GM23338 (cell line): ENCODE measurements at regions not wholly inside any gene's neighbourhood (a gene's known extent, or its start where the extent isn't known, plus 50 kb on each side); places are given as distances from the start of the nearest gene placed in this dataset.

Source experiments
- ATAC-seq: fragments of 200-7000 bp; cut with Tn5 transposase; 3 replicates; pipeline ENCODE4 v1.9.1; 2020
- DNase-seq: peaks from one replicate; pipeline ENCODE4 v3.0.0-alpha.2; 2015; ENCODE audit warnings: low spot score
- H2AFZ ChIP-seq: fragments of 200-600 bp; sonication (generic); 2 replicates; pipeline ENCODE4 v1.8.0; 2016; ENCODE audit warnings: antibody characterized with exemption, mild to moderate bottlenecking, moderate library complexity
- H3F3A ChIP-seq: fragments of 200-600 bp; sonication (generic); replicated peaks from 2 replicates; pipeline ENCODE4 v1.8.0; 2017; ENCODE audit warnings: antibody characterized with exemption, mixed run types, low read depth
- H3K27ac ChIP-seq: fragments of 200-600 bp; sonication (generic); 2 replicates; pipeline ENCODE4 v1.6.1; 2016; ENCODE audit warnings: low read depth
- H3K27me3 ChIP-seq: fragments of 200-600 bp; sonication (generic); 2 replicates; pipeline ENCODE4 v1.8.0; 2016; ENCODE audit warnings: mild to moderate bottlenecking, mixed run types, moderate library complexity; ENCODE audit not compliant: insufficient read depth
- H3K36me3 ChIP-seq: fragments of 200-600 bp; sonication (generic); 2 replicates; pipeline ENCODE4 v1.8.0; 2016; ENCODE audit warnings: mild to moderate bottlenecking; ENCODE audit not compliant: insufficient read depth
- H3K4me1 ChIP-seq: fragments of 200-600 bp; sonication (generic); 2 replicates; pipeline ENCODE4 v1.8.0; 2016; ENCODE audit warnings: mild to moderate bottlenecking, moderate library complexity; ENCODE audit not compliant: insufficient read depth
- H3K4me2 ChIP-seq: fragments of 200-600 bp; sonication (generic); 2 replicates; pipeline ENCODE4 v1.7.1; 2017; ENCODE audit warnings: mixed run types
- H3K4me3 ChIP-seq: fragments of 200-600 bp; sonication (generic); 2 replicates; pipeline ENCODE4 v1.6.1; 2016; ENCODE audit warnings: mixed run types
- H3K79me2 ChIP-seq: fragments of 200-600 bp; sonication (generic); replicated peaks from 2 replicates; pipeline ENCODE4 v1.8.0; 2017; ENCODE audit warnings: mild to moderate bottlenecking; ENCODE audit not compliant: insufficient read depth
- H3K9me2 ChIP-seq: fragments of 200-600 bp; sonication (generic); 2 replicates; pipeline ENCODE4 v1.8.0; 2017; ENCODE audit not compliant: insufficient read depth
- H4K20me1 ChIP-seq: fragments of 200-600 bp; sonication (generic); replicated peaks from 2 replicates; pipeline ENCODE4 v1.8.0; 2017; ENCODE audit warnings: mild to moderate bottlenecking; ENCODE audit not compliant: insufficient read depth
- H3K27ac Mint-ChIP-seq: 2 replicates; pipeline ENCODE4 v1.8.0; 2020; ENCODE audit warnings: inconsistent platforms, mild to moderate bottlenecking, moderate library complexity, mixed read lengths
- H3K27me3 Mint-ChIP-seq: 3 replicates; pipeline ENCODE4 v1.8.0; 2022; ENCODE audit warnings: low read depth, mild to moderate bottlenecking, moderate library complexity, mixed read lengths, inconsistent platforms; ENCODE audit not compliant: insufficient read depth, poor library complexity
- H3K36me3 Mint-ChIP-seq: 3 replicates; pipeline ENCODE4 v1.8.0; 2021; ENCODE audit warnings: low read depth, mild to moderate bottlenecking, inconsistent platforms, moderate library complexity, mixed read lengths
- H3K4me1 Mint-ChIP-seq: 3 replicates; pipeline ENCODE4 v1.8.0; 2020; ENCODE audit warnings: mild to moderate bottlenecking, inconsistent platforms, mixed read lengths
- H3K4me3 Mint-ChIP-seq: 3 replicates; pipeline ENCODE4 v1.8.0; 2021; ENCODE audit warnings: moderate library complexity, mild to moderate bottlenecking, inconsistent platforms, mixed read lengths
- H3K9me3 Mint-ChIP-seq: 3 replicates; pipeline ENCODE4 v1.8.0; 2020; ENCODE audit warnings: moderate library complexity, mild to moderate bottlenecking, inconsistent platforms, mixed read lengths
- CREB1 ChIP-seq: fragments of 250-450 bp; sonication (Bioruptor Pico); IDR thresholded peaks from 2 replicates; pipeline ENCODE4 v1.5.0; 2020; ENCODE audit warnings: low read depth, mild to moderate bottlenecking, moderate library complexity
- ETS1 ChIP-seq: IDR thresholded peaks from 2 replicates; pipeline ENCODE4 v1.6.1; 2016; ENCODE audit warnings: antibody characterized with exemption
- EZH2 ChIP-seq: fragments of 200-600 bp; sonication (generic); IDR thresholded peaks from one replicate; pipeline ENCODE4 v1.8.0; 2017; ENCODE audit warnings: antibody characterized with exemption, mild to moderate bottlenecking, low read depth; ENCODE audit not compliant: unreplicated experiment
- EZH2phosphoT487 ChIP-seq: fragments of 200-600 bp; sonication (generic); IDR thresholded peaks from one replicate; pipeline ENCODE4 v1.8.1; 2018; ENCODE audit warnings: antibody characterized with exemption; ENCODE audit not compliant: unreplicated experiment
- JUNB ChIP-seq: IDR thresholded peaks from one replicate; pipeline ENCODE4 v1.6.1; 2016; ENCODE audit warnings: antibody characterized with exemption; ENCODE audit not compliant: unreplicated experiment
- NANOG ChIP-seq: IDR thresholded peaks from 2 replicates; pipeline ENCODE4 v1.6.1; 2016; ENCODE audit warnings: antibody characterized with exemption, borderline replicate concordance
- POLR2AphosphoS5 ChIP-seq: IDR thresholded peaks from 2 replicates; pipeline ENCODE4 v1.6.1; 2016; ENCODE audit warnings: antibody characterized with exemption, low read depth
- STAT1 ChIP-seq: IDR thresholded peaks from one replicate; pipeline ENCODE4 v1.6.1; 2016; ENCODE audit warnings: antibody characterized with exemption; ENCODE audit not compliant: unreplicated experiment
- ZNF114 ChIP-seq: fragments of 250-450 bp; sonication (Bioruptor Pico); IDR thresholded peaks from 2 replicates; pipeline ENCODE4 v1.5.0; 2020; ENCODE audit warnings: mild to moderate bottlenecking, moderate library complexity
- ZNF331 ChIP-seq: fragments of 250-450 bp; sonication (Bioruptor Pico); IDR thresholded peaks from 2 replicates; pipeline ENCODE4 v1.5.0; 2020; ENCODE audit warnings: low read depth, mild to moderate bottlenecking, moderate library complexity
- TF ChIP-seq, protein P1 (sequence below): fragments of 250-450 bp; sonication (Bioruptor Pico); IDR thresholded peaks from 2 replicates; pipeline ENCODE4 v1.5.0; 2020; ENCODE audit warnings: mild to moderate bottlenecking, moderate library complexity
- TF ChIP-seq, protein P2 (sequence below), 2 experiments: fragments of 200-600 bp in 1 of 2; sonication (generic) in 1 of 2; conservative IDR thresholded peaks; 2 replicates each; pipeline versions ENCODE4 v1.5.1 to v1.6.1; 2016 to 2017; ENCODE audit warnings: antibody characterized with exemption in 2 of 2, low read depth in 2 of 2, mild to moderate bottlenecking in 2 of 2, moderate library complexity in 1 of 2
- TF ChIP-seq, protein P3 (sequence below): IDR thresholded peaks from one replicate; pipeline ENCODE4 v1.6.1; 2018; ENCODE audit warnings: antibody characterized with exemption; ENCODE audit not compliant: unreplicated experiment

GRCh38 chr18:60180671-60181070 is 191.9 kb downstream of the MC4R start:
- Histone ChIP-seq H3K4me2 (no peak overlapping the region), H3K4me1 (0 out of 2 replicates have a peak, but pooled peaks cover 2% of the 10 kb centered on the region), H3K27ac (no peak overlapping the region), H3K79me2 (no peaks in the 10 kb centered on the region), H3K4me3 (no peak overlapping the region), H4K20me1 (no peaks in the 10 kb centered on the region), H2AFZ (no peak overlapping the region), H3K36me3 (no peaks in the 10 kb centered on the region), H3K27me3 (no peaks in the 10 kb centered on the region), H3K9me2 (no peaks in the 10 kb centered on the region), H3F3A (no peaks in the 10 kb centered on the region)
- H3K36me3 Mint-ChIP-seq = no peaks in the 10 kb centered on the region
- no peak overlapping the region for H3K4me3 Mint-ChIP-seq
- H3K27me3 Mint-ChIP-seq = no peaks in the 10 kb centered on the region
- ATAC-seq = peak; percentile 33; the same call in 2 of the 3 replicates
- DNase-seq = no peak
- peaks cover 11% of the 10 kb centered on the region; the same call in 2 of the 3 replicates for H3K4me1 Mint-ChIP-seq
- no peak for TF ChIP-seq JUNB
- no peak for TF ChIP-seq ZNF331 (CRISPR knock-in tag)
- TF ChIP-seq NANOG = no peak
- TF ChIP-seq EZH2phosphoT487 = no peak
- TF ChIP-seq, protein P1, sequence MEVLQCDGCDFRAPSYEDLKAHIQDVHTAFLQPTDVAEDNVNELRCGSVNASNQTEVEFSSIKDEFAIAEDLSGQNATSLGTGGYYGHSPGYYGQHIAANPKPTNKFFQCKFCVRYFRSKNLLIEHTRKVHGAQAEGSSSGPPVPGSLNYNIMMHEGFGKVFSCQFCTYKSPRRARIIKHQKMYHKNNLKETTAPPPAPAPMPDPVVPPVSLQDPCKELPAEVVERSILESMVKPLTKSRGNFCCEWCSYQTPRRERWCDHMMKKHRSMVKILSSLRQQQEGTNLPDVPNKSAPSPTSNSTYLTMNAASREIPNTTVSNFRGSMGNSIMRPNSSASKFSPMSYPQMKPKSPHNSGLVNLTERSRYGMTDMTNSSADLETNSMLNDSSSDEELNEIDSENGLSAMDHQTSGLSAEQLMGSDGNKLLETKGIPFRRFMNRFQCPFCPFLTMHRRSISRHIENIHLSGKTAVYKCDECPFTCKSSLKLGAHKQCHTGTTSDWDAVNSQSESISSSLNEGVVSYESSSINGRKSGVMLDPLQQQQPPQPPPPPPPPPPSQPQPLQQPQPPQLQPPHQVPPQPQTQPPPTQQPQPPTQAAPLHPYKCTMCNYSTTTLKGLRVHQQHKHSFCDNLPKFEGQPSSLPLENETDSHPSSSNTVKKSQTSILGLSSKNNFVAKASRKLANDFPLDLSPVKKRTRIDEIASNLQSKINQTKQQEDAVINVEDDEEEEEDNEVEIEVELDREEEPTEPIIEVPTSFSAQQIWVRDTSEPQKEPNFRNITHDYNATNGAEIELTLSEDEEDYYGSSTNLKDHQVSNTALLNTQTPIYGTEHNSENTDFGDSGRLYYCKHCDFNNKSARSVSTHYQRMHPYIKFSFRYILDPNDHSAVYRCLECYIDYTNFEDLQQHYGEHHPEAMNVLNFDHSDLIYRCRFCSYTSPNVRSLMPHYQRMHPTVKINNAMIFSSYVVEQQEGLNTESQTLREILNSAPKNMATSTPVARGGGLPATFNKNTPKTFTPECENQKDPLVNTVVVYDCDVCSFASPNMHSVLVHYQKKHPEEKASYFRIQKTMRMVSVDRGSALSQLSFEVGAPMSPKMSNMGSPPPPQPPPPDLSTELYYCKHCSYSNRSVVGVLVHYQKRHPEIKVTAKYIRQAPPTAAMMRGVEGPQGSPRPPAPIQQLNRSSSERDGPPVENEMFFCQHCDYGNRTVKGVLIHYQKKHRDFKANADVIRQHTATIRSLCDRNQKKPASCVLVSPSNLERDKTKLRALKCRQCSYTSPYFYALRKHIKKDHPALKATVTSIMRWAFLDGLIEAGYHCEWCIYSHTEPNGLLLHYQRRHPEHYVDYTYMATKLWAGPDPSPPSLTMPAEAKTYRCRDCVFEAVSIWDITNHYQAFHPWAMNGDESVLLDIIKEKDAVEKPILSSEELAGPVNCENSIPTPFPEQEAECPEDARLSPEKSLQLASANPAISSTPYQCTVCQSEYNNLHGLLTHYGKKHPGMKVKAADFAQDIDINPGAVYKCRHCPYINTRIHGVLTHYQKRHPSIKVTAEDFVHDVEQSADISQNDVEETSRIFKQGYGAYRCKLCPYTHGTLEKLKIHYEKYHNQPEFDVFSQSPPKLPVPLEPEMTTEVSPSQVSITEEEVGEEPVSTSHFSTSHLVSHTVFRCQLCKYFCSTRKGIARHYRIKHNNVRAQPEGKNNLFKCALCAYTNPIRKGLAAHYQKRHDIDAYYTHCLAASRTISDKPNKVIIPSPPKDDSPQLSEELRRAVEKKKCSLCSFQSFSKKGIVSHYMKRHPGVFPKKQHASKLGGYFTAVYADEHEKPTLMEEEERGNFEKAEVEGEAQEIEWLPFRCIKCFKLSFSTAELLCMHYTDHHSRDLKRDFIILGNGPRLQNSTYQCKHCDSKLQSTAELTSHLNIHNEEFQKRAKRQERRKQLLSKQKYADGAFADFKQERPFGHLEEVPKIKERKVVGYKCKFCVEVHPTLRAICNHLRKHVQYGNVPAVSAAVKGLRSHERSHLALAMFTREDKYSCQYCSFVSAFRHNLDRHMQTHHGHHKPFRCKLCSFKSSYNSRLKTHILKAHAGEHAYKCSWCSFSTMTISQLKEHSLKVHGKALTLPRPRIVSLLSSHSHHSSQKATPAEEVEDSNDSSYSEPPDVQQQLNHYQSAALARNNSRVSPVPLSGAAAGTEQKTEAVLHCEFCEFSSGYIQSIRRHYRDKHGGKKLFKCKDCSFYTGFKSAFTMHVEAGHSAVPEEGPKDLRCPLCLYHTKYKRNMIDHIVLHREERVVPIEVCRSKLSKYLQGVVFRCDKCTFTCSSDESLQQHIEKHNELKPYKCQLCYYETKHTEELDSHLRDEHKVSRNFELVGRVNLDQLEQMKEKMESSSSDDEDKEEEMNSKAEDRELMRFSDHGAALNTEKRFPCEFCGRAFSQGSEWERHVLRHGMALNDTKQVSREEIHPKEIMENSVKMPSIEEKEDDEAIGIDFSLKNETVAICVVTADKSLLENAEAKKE (CRISPR knock-in tag) = no peak
- TF ChIP-seq, protein P2, sequence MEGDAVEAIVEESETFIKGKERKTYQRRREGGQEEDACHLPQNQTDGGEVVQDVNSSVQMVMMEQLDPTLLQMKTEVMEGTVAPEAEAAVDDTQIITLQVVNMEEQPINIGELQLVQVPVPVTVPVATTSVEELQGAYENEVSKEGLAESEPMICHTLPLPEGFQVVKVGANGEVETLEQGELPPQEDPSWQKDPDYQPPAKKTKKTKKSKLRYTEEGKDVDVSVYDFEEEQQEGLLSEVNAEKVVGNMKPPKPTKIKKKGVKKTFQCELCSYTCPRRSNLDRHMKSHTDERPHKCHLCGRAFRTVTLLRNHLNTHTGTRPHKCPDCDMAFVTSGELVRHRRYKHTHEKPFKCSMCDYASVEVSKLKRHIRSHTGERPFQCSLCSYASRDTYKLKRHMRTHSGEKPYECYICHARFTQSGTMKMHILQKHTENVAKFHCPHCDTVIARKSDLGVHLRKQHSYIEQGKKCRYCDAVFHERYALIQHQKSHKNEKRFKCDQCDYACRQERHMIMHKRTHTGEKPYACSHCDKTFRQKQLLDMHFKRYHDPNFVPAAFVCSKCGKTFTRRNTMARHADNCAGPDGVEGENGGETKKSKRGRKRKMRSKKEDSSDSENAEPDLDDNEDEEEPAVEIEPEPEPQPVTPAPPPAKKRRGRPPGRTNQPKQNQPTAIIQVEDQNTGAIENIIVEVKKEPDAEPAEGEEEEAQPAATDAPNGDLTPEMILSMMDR (conservative IDR thresholded peaks at IDR 0.05; ENCODE audit: low read depth in 2 of 2) = no peak
- TF ChIP-seq ZNF114 (CRISPR knock-in tag) = no peak
- no peak for TF ChIP-seq POLR2AphosphoS5
- TF ChIP-seq, protein P3, sequence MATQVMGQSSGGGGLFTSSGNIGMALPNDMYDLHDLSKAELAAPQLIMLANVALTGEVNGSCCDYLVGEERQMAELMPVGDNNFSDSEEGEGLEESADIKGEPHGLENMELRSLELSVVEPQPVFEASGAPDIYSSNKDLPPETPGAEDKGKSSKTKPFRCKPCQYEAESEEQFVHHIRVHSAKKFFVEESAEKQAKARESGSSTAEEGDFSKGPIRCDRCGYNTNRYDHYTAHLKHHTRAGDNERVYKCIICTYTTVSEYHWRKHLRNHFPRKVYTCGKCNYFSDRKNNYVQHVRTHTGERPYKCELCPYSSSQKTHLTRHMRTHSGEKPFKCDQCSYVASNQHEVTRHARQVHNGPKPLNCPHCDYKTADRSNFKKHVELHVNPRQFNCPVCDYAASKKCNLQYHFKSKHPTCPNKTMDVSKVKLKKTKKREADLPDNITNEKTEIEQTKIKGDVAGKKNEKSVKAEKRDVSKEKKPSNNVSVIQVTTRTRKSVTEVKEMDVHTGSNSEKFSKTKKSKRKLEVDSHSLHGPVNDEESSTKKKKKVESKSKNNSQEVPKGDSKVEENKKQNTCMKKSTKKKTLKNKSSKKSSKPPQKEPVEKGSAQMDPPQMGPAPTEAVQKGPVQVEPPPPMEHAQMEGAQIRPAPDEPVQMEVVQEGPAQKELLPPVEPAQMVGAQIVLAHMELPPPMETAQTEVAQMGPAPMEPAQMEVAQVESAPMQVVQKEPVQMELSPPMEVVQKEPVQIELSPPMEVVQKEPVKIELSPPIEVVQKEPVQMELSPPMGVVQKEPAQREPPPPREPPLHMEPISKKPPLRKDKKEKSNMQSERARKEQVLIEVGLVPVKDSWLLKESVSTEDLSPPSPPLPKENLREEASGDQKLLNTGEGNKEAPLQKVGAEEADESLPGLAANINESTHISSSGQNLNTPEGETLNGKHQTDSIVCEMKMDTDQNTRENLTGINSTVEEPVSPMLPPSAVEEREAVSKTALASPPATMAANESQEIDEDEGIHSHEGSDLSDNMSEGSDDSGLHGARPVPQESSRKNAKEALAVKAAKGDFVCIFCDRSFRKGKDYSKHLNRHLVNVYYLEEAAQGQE = no peak
- no peak for TF ChIP-seq STAT1
- no peak for TF ChIP-seq EZH2
- TF ChIP-seq ETS1 = no peak
- TF ChIP-seq CREB1 (CRISPR knock-in tag) = no peak
- no peaks in the 10 kb centered on the region for H3K9me3 Mint-ChIP-seq
- H3K27ac Mint-ChIP-seq = no peak overlapping the region; the same call in 1 of the 2 replicates
